HepG2 (cell line): ENCODE measurements at regions not wholly inside any gene's neighbourhood (a gene's known extent, or its start where the extent isn't known, plus 50 kb on each side); places are given as distances from the start of the nearest gene placed in this dataset.

ENCODE experiments used
- ESRRA ChIP-seq: sonication (generic); formaldehyde crosslinking; IDR thresholded peaks from 2 replicates; pipeline ENCODE4 v1.5.1; 2020; ENCODE audit warnings: mild to moderate bottlenecking, low read depth, missing genetic modification reagents
- NCOR1 ChIP-seq: fragments of 200-600 bp; sonication (generic); IDR thresholded peaks from 2 replicates; pipeline ENCODE4 v1.7.0; 2017; ENCODE audit warnings: antibody characterized with exemption, low read length, borderline replicate concordance
- NFAT5 ChIP-seq: sonication (generic); formaldehyde crosslinking; IDR thresholded peaks from 2 replicates; pipeline ENCODE4 v1.4.0; 2020; ENCODE audit warnings: missing genetic modification reagents
- TF ChIP-seq, protein P1 (sequence below): IDR thresholded peaks from 2 replicates; pipeline ENCODE4 v1.6.1; 2016; ENCODE audit warnings: control low read depth
- TF ChIP-seq, protein P2 (sequence below), 2 experiments: IDR thresholded peaks; 2 replicates each; pipeline ENCODE4 v1.6.1; 2011 to 2012; ENCODE audit warnings: low read length in 2 of 2, borderline replicate concordance in 1 of 2, low read depth in 1 of 2, mild to moderate bottlenecking in 1 of 2, moderate library complexity in 1 of 2
- TF ChIP-seq, protein P3 (sequence below): sonication (generic); formaldehyde crosslinking; IDR thresholded peaks from 2 replicates; pipeline ENCODE4 v1.5.0; 2020; ENCODE audit warnings: missing genetic modification reagents

GRCh38 chr19:8935460-8935859 lies 74.7 kb downstream of the MUC16 start:
- TF ChIP-seq, protein P1, sequence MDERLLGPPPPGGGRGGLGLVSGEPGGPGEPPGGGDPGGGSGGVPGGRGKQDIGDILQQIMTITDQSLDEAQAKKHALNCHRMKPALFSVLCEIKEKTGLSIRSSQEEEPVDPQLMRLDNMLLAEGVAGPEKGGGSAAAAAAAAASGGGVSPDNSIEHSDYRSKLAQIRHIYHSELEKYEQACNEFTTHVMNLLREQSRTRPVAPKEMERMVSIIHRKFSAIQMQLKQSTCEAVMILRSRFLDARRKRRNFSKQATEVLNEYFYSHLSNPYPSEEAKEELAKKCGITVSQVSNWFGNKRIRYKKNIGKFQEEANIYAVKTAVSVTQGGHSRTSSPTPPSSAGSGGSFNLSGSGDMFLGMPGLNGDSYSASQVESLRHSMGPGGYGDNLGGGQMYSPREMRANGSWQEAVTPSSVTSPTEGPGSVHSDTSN (CRISPR knock-in tag) = no peak
- TF ChIP-seq, protein P2, sequence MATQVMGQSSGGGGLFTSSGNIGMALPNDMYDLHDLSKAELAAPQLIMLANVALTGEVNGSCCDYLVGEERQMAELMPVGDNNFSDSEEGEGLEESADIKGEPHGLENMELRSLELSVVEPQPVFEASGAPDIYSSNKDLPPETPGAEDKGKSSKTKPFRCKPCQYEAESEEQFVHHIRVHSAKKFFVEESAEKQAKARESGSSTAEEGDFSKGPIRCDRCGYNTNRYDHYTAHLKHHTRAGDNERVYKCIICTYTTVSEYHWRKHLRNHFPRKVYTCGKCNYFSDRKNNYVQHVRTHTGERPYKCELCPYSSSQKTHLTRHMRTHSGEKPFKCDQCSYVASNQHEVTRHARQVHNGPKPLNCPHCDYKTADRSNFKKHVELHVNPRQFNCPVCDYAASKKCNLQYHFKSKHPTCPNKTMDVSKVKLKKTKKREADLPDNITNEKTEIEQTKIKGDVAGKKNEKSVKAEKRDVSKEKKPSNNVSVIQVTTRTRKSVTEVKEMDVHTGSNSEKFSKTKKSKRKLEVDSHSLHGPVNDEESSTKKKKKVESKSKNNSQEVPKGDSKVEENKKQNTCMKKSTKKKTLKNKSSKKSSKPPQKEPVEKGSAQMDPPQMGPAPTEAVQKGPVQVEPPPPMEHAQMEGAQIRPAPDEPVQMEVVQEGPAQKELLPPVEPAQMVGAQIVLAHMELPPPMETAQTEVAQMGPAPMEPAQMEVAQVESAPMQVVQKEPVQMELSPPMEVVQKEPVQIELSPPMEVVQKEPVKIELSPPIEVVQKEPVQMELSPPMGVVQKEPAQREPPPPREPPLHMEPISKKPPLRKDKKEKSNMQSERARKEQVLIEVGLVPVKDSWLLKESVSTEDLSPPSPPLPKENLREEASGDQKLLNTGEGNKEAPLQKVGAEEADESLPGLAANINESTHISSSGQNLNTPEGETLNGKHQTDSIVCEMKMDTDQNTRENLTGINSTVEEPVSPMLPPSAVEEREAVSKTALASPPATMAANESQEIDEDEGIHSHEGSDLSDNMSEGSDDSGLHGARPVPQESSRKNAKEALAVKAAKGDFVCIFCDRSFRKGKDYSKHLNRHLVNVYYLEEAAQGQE (IDR thresholded peaks at IDR 0.05; ENCODE audit: borderline replicate concordance in 1 of 2, low read depth in 1 of 2, low read length in 2 of 2) = no peak
- TF ChIP-seq, protein P3, sequence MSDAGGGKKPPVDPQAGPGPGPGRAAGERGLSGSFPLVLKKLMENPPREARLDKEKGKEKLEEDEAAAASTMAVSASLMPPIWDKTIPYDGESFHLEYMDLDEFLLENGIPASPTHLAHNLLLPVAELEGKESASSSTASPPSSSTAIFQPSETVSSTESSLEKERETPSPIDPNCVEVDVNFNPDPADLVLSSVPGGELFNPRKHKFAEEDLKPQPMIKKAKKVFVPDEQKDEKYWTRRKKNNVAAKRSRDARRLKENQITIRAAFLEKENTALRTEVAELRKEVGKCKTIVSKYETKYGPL = no peak
- no peak for TF ChIP-seq ESRRA (CRISPR knock-in tag)
- TF ChIP-seq NFAT5 (CRISPR knock-in tag) = no peak
- no peak for TF ChIP-seq NCOR1
